SK-N-MC (cell line): ENCODE measurements at regions not wholly inside any gene's neighbourhood (a gene's known extent, or its start where the extent isn't known, plus 50 kb on each side); places are given as distances from the start of the nearest gene placed in this dataset.
"Not testable (repeated sequence)": the region's sequence is repeated elsewhere in the genome, so short reads cannot be mapped to it uniquely, and the experiment has no call there.

ENCODE experiments used
- EZH2 ChIP-seq: fragments of 200-600 bp; sonication (generic); IDR thresholded peaks from one replicate; pipeline ENCODE4 v1.6.1; 2017; ENCODE audit warnings: antibody characterized with exemption
- POLR2AphosphoS5 ChIP-seq: IDR thresholded peaks from 2 replicates; pipeline ENCODE4 v1.6.1; 2012; ENCODE audit warnings: mild to moderate bottlenecking, low read depth, low read length, borderline replicate concordance

GRCh38 chr14:30198720-30199119 is 271.1 kb upstream of the PRKD1 start:
- not testable (repeated sequence) for TF ChIP-seq EZH2, POLR2AphosphoS5
